GM12892 (cell line): ENCODE measurements at regions not wholly inside any gene's neighbourhood (a gene's known extent, or its start where the extent isn't known, plus 50 kb on each side); places are given as distances from the start of the nearest gene placed in this dataset.

ENCODE experiments used
- POLR2A ChIP-seq: IDR thresholded peaks from 2 replicates; pipeline ENCODE4 v1.6.1; 2011; ENCODE audit warnings: low read depth, low read length, control low read depth
- POLR2AphosphoS5 ChIP-seq: IDR thresholded peaks from 2 replicates; pipeline ENCODE4 v1.6.1; 2011; ENCODE audit warnings: low read depth, low read length, control low read depth
- TAF1 ChIP-seq: IDR thresholded peaks from 2 replicates; pipeline ENCODE4 v1.6.1; 2011; ENCODE audit warnings: low read depth, mild to moderate bottlenecking, control low read depth, low read length, borderline replicate concordance

DNA sequence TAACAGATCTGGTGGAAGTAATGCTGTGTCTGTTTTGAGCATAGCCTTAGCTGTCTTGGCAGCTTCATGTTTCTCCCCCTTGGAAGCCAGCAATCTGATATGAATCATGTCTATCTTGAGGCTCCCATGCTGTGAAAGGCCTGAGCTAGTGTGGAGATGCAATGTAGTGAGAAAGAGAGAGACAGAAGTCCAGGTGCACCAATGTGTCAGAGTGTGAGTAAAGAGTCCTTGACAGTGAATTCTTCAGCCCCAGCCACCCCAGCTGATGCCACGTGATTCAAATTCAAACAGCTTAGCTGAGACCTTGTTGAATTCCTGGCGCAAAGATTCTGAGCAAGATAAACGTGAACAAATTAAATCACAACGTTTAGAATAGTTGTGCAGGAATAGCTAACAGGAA is 704.2 kb downstream of the EDEM1 start:
- no peak for TF ChIP-seq POLR2A
- TF ChIP-seq TAF1: no peak
- no peak for TF ChIP-seq POLR2AphosphoS5
